AG04450 (cell line): ENCODE measurements at regions not wholly inside any gene's neighbourhood (a gene's known extent, or its start where the extent isn't known, plus 50 kb on each side); places are given as distances from the start of the nearest gene placed in this dataset.

Experiments
- CTCF ChIA-PET: fragments of 300-600, 350-600 bp; formaldehyde crosslinking; extraction: SDS; loops from one replicate; lab custom pipeline; 2022; ENCODE audit warnings: antibody characterized with exemption, inconsistent platforms; lab: Charles Lee
- POLR2A ChIA-PET: fragments of 350-600 bp; formaldehyde crosslinking; extraction: SDS; loops from one replicate; lab custom pipeline; 2021; ENCODE audit warnings: antibody characterized with exemption, inconsistent platforms; lab: Yijun Ruan, JAX
- DNase-seq: peaks from one replicate; pipeline ENCODE4 v3.0.0-alpha.2; 2011; ENCODE audit warnings: low read depth, low spot score
- H3K27ac ChIP-seq: one replicate; pipeline ENCODE4 v1.5.1; 2012; ENCODE audit warnings: low read depth, low read length, control low read depth
- H3K27me3 ChIP-seq: one replicate; pipeline ENCODE4 v1.6.0; 2012; ENCODE audit warnings: low read length; ENCODE audit not compliant: control insufficient read depth, insufficient read depth
- H3K4me3 ChIP-seq: 2 replicates; pipeline ENCODE4 v1.5.1; 2011; ENCODE audit warnings: mild to moderate bottlenecking, low read depth, low read length, control low read depth
- H3K9me3 ChIP-seq: 2 replicates; pipeline ENCODE4 v1.5.1; 2012; ENCODE audit warnings: low read length; ENCODE audit not compliant: control insufficient read depth, insufficient read depth
- TF ChIP-seq, protein P1 (sequence below): IDR thresholded peaks from 2 replicates; pipeline ENCODE4 v1.5.1; 2011; ENCODE audit warnings: low read depth, low read length, control low read depth, inconsistent platforms

DNA sequence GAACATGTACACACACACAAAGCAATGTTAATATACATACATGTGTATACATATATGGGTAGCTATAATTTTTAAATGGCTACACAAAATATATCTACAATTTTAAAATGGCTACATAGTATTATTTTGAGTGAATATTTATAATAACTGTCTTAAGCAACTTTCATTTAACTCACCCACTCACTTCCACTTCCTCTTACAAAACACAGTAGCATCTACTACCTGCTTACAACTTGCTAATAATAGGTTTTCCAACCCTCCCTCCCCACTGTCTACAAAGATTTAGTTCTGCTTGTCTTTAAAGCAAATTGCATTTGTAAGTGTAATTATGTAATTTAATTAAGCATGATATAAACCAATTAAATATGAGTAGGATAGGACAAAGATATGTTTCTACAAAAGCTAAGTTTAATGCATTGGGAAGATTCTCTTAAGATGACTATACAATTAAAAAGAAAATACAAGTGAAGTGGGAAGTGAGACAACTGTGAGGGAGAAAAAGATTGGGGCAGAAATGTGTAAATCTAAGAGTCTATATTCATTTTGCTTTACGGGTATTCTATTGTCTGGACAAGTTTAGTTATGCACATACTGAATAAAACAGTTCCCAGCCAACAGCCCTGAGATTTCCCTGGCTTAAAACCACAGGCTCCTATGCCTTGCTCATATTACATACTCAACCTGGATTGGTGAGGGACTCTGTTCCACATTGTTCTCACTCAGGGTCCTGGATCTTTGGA lies 583.1 kb downstream of the EFNB2 start:
- H3K4me3 ChIP-seq: no peak overlapping the region
- no peak for DNase-seq
- POLR2A ChIA-PET: no interaction called here
- CTCF ChIA-PET: no interaction called here
- no peak overlapping the region for H3K27ac ChIP-seq
- no peaks in the 10 kb centered on the region for H3K27me3 ChIP-seq
- TF ChIP-seq, protein P1, sequence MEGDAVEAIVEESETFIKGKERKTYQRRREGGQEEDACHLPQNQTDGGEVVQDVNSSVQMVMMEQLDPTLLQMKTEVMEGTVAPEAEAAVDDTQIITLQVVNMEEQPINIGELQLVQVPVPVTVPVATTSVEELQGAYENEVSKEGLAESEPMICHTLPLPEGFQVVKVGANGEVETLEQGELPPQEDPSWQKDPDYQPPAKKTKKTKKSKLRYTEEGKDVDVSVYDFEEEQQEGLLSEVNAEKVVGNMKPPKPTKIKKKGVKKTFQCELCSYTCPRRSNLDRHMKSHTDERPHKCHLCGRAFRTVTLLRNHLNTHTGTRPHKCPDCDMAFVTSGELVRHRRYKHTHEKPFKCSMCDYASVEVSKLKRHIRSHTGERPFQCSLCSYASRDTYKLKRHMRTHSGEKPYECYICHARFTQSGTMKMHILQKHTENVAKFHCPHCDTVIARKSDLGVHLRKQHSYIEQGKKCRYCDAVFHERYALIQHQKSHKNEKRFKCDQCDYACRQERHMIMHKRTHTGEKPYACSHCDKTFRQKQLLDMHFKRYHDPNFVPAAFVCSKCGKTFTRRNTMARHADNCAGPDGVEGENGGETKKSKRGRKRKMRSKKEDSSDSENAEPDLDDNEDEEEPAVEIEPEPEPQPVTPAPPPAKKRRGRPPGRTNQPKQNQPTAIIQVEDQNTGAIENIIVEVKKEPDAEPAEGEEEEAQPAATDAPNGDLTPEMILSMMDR: no peak
- no peaks in the 10 kb centered on the region for H3K9me3 ChIP-seq

DNA sequence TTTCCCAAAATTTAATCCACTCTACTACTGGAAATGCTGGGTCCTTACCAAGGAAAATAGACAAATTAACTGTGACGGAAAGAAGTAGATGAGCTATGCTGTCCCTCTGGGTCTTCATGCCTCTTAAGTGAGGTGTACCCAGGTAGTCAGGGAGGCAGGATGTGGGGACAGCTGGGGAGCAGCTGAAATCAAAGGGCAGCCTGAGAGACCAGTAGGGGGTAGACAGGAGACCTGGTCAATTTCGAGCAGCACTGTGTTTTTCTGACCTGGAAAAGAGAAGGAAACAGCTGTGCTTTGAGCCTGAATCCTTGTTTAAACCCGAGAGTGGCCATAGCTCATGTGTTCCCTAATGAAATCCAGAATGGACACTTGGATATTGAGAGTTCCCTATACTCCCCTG lies 587.3 kb downstream of the EFNB2 start:
- no peaks in the 10 kb centered on the region for H3K27me3 ChIP-seq
- H3K4me3 ChIP-seq: no peak overlapping the region
- H3K9me3 ChIP-seq: no peaks in the 10 kb centered on the region
- TF ChIP-seq, protein P1: no peak
- DNase-seq: no peak
- ChIA-PET CTCF (no interaction called here), POLR2A (no interaction called here)
- H3K27ac ChIP-seq: no peak overlapping the region

DNA sequence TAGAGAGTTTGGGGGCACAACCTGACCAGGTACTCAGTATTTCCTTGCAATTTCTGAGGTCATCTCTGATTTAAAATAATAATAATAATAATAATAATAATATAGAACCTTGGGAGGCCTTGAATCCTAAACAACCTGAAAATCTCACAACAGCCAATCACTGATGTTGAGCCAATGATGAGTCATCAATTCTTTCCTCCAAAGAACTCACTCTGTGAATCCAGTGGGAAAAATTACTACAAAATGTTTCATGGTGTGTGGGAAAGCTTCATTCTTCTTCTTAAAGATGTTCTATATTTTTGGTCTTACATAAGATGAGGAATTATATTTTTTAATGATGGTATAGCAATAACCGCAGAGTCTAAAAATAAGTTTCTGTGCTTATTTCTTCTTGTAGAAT lies 594.6 kb downstream of the EFNB2 start:
- Histone ChIP-seq H3K27me3 (no peaks in the 10 kb centered on the region), H3K4me3 (no peak overlapping the region), H3K27ac (no peak overlapping the region), H3K9me3 (no peaks in the 10 kb centered on the region)
- TF ChIP-seq, protein P1: no peak
- CTCF ChIA-PET: no interaction called here
- POLR2A ChIA-PET: no interaction called here
- no peak for DNase-seq

DNA sequence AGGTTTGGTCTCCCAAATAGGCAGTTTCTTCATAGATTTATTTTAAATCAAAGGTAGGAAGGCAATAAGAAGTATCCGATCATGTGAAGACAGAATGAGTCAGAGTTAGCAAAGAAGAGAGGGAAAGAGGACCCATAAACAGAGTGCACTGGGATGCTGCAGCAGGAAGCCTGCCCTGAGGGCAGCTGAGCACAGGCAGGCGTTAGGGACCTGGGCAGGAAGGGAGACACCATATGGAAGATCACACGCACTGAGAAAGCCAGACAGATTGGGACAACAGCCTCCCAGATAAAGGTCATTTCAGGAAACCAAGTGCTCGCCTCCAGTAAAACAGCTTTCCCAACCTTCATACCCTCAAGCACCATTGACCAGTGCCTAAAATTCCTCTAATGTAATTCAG lies 598.0 kb downstream of the EFNB2 start:
- CTCF ChIA-PET: no interaction called here
- Histone ChIP-seq H3K9me3 (no peaks in the 10 kb centered on the region), H3K4me3 (no peak overlapping the region), H3K27me3 (no peaks in the 10 kb centered on the region), H3K27ac (no peak overlapping the region)
- TF ChIP-seq, protein P1: no peak
- DNase-seq: no peak
- POLR2A ChIA-PET: no interaction called here

DNA sequence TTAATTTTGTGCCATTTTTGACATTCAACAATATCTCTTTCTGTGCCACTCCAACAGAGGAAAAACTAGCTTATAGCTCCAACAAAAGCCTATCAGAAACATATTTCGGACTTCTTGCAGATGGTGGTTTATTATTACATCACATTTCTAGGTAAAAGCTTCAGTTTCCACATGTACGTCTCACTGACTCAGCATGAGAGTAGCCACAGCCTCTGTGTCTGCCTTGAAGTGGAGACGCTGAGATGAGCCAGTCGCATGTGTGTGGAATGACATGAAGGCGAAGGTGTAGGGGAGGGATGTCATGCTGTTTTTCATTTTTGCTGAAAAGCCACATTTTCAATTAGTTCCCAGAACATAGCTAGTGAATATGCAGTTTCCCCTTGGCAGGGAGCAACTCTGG lies 598.6 kb downstream of the EFNB2 start:
- H3K4me3 ChIP-seq: no peak overlapping the region
- POLR2A ChIA-PET: no interaction called here
- DNase-seq: no peak
- CTCF ChIA-PET: no interaction called here
- no peaks in the 10 kb centered on the region for H3K27me3 ChIP-seq
- H3K9me3 ChIP-seq: no peaks in the 10 kb centered on the region
- TF ChIP-seq, protein P1: no peak
- H3K27ac ChIP-seq: no peak overlapping the region
